ENCODE measurements at regions not wholly inside any gene's neighbourhood (a gene's known extent, or its start where the extent isn't known, plus 50 kb on each side); places are given as distances from the start of the nearest gene placed in this dataset.

DNA sequence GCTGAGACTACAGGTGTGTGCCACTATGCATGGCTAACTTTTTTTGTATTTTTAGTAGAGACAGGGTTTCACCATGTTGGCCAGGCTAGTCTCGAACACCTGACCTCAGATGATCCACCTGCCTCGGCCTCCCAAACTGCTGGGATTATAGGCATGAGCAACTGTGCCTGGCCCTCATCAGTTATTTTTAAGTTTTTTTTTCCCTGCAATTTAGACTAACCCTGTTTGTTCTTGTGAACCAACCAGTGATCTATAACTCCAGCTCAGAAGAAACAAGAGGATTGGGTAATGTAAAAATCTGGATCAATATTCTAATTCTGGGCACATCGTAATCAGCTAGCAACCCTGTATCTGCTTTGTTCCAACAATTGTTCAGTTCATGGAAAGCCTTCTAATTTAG lies 155.7 kb downstream of the NXNL2 start:
- no peak for DNase-seq
- H3K4me3 ChIP-seq (ENCODE audit: low read depth in 2 of 2, low read length in 1 of 2) = no peak overlapping the region
- no peak overlapping the region for H3K27ac ChIP-seq (ENCODE audit: low read depth in 2 of 2, low read length in 1 of 2)
- H3K9me2 ChIP-seq = no peaks in the 10 kb centered on the region
- no peaks in the 10 kb centered on the region for H3K36me3 ChIP-seq (replicated peaks in 1 of 2; ENCODE audit: control insufficient read depth in 1 of 2, insufficient read depth in 2 of 2, low read length in 1 of 2)
- H3K79me2 ChIP-seq (ENCODE audit: insufficient read depth) = no peaks in the 10 kb centered on the region
- H3K27me3 ChIP-seq (ENCODE audit: insufficient read depth) = no peaks in the 10 kb centered on the region
- H4K20me1 ChIP-seq (ENCODE audit: insufficient read depth) = no peaks in the 10 kb centered on the region
- ChIA-PET POLR2A (no interaction called here), CTCF (no interaction called here)
- H2AFZ ChIP-seq (ENCODE audit: low read depth) = no peak overlapping the region
- H3K4me2 ChIP-seq = no peak overlapping the region
- H3F3A ChIP-seq (replicated peaks; ENCODE audit: insufficient read depth) = no peaks in the 10 kb centered on the region
- H3K9ac ChIP-seq = no peak overlapping the region
- H3K4me1 ChIP-seq (ENCODE audit: control insufficient read depth in 1 of 2, insufficient read depth in 2 of 2, low read depth in 1 of 2, low read length in 1 of 2) = no peaks in the 10 kb centered on the region; a peak in 1 of 4 replicates
- WGBS (ENCODE audit: low lambda C conversion rate) = 38% methylated on average over 3 of the region's 3 CpGs
- H3K9me3 ChIP-seq = no peaks in the 10 kb centered on the region; the same call in 1 of the 2 replicates
- TF ChIP-seq RAD21 (IDR thresholded peaks at IDR 0.05; ENCODE audit: low read length) = no peak

DNA sequence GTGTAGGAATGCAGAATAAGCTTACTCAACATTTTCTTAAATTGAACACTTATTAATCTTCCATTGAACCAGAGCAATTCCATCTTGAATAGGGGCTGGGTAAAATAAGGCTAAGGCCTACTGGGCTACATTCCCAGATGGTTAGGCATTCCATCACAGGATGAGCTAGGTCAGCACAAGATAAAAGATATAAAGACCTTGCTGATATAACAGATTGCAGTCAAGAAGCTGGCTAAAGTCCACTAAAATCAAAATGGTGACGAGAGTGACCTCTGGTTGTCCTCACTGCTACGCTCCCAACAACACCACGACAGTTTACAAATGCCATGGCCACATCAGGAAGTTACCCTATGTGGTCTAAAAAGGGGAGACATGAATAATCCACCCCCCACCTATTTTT lies 156.1 kb downstream of the NXNL2 start:
- no peak overlapping the region for H3K9ac ChIP-seq
- DNase-seq = no peak
- H3K79me2 ChIP-seq (ENCODE audit: insufficient read depth) = no peaks in the 10 kb centered on the region
- no peaks in the 10 kb centered on the region for H3F3A ChIP-seq (replicated peaks; ENCODE audit: insufficient read depth)
- H3K27me3 ChIP-seq (ENCODE audit: insufficient read depth) = no peaks in the 10 kb centered on the region
- no peak overlapping the region for H3K27ac ChIP-seq (ENCODE audit: low read depth in 2 of 2, low read length in 1 of 2)
- no peaks in the 10 kb centered on the region; the same call in 1 of the 2 replicates for H3K9me3 ChIP-seq
- TF ChIP-seq SIN3A (IDR thresholded peaks at IDR 0.05; ENCODE audit: borderline replicate concordance, low read depth, low read length) = no peak
- TF ChIP-seq RAD21 (IDR thresholded peaks at IDR 0.05; ENCODE audit: low read length) = no peak
- no peak for TF ChIP-seq TCF12 (IDR thresholded peaks at IDR 0.05)
- TF ChIP-seq, protein P1, sequence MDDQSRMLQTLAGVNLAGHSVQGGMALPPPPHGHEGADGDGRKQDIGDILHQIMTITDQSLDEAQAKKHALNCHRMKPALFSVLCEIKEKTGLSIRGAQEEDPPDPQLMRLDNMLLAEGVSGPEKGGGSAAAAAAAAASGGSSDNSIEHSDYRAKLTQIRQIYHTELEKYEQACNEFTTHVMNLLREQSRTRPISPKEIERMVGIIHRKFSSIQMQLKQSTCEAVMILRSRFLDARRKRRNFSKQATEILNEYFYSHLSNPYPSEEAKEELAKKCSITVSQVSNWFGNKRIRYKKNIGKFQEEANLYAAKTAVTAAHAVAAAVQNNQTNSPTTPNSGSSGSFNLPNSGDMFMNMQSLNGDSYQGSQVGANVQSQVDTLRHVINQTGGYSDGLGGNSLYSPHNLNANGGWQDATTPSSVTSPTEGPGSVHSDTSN (IDR thresholded peaks at IDR 0.05) = no peak
- TF ChIP-seq MXI1 (IDR thresholded peaks at IDR 0.05; ENCODE audit: low read depth, low read length) = no peak
- TF ChIP-seq, protein P2, sequence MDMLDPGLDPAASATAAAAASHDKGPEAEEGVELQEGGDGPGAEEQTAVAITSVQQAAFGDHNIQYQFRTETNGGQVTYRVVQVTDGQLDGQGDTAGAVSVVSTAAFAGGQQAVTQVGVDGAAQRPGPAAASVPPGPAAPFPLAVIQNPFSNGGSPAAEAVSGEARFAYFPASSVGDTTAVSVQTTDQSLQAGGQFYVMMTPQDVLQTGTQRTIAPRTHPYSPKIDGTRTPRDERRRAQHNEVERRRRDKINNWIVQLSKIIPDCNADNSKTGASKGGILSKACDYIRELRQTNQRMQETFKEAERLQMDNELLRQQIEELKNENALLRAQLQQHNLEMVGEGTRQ (IDR thresholded peaks at IDR 0.05; ENCODE audit: borderline replicate concordance, low read depth, low read length) = no peak
- no peak for TF ChIP-seq TAF1 (IDR thresholded peaks at IDR 0.05; ENCODE audit: borderline replicate concordance, low read depth, low read length)
- no peak for TF ChIP-seq ELF1 (IDR thresholded peaks at IDR 0.05)
- no peak for TF ChIP-seq FOSL2 (IDR thresholded peaks at IDR 0.05; ENCODE audit: borderline replicate concordance, low read depth)
- no peak for TF ChIP-seq CHD2 (IDR thresholded peaks at IDR 0.05; ENCODE audit: low read length, partially characterized antibody)
- TF ChIP-seq, protein P3, sequence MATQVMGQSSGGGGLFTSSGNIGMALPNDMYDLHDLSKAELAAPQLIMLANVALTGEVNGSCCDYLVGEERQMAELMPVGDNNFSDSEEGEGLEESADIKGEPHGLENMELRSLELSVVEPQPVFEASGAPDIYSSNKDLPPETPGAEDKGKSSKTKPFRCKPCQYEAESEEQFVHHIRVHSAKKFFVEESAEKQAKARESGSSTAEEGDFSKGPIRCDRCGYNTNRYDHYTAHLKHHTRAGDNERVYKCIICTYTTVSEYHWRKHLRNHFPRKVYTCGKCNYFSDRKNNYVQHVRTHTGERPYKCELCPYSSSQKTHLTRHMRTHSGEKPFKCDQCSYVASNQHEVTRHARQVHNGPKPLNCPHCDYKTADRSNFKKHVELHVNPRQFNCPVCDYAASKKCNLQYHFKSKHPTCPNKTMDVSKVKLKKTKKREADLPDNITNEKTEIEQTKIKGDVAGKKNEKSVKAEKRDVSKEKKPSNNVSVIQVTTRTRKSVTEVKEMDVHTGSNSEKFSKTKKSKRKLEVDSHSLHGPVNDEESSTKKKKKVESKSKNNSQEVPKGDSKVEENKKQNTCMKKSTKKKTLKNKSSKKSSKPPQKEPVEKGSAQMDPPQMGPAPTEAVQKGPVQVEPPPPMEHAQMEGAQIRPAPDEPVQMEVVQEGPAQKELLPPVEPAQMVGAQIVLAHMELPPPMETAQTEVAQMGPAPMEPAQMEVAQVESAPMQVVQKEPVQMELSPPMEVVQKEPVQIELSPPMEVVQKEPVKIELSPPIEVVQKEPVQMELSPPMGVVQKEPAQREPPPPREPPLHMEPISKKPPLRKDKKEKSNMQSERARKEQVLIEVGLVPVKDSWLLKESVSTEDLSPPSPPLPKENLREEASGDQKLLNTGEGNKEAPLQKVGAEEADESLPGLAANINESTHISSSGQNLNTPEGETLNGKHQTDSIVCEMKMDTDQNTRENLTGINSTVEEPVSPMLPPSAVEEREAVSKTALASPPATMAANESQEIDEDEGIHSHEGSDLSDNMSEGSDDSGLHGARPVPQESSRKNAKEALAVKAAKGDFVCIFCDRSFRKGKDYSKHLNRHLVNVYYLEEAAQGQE (IDR thresholded peaks at IDR 0.05; ENCODE audit: low read depth, low read length) = no peak
- no peak for TF ChIP-seq FOXJ3 (CRISPR knock-in tag; IDR thresholded peaks at IDR 0.05)
- no peak for TF ChIP-seq POLR2AphosphoS5 (IDR thresholded peaks at IDR 0.05; ENCODE audit: low read depth, low read length)
- TF ChIP-seq, protein P4, sequence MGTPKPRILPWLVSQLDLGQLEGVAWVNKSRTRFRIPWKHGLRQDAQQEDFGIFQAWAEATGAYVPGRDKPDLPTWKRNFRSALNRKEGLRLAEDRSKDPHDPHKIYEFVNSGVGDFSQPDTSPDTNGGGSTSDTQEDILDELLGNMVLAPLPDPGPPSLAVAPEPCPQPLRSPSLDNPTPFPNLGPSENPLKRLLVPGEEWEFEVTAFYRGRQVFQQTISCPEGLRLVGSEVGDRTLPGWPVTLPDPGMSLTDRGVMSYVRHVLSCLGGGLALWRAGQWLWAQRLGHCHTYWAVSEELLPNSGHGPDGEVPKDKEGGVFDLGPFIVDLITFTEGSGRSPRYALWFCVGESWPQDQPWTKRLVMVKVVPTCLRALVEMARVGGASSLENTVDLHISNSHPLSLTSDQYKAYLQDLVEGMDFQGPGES (IDR thresholded peaks at IDR 0.05; ENCODE audit: low read depth, low read length) = no peak
- TF ChIP-seq, protein P5, sequence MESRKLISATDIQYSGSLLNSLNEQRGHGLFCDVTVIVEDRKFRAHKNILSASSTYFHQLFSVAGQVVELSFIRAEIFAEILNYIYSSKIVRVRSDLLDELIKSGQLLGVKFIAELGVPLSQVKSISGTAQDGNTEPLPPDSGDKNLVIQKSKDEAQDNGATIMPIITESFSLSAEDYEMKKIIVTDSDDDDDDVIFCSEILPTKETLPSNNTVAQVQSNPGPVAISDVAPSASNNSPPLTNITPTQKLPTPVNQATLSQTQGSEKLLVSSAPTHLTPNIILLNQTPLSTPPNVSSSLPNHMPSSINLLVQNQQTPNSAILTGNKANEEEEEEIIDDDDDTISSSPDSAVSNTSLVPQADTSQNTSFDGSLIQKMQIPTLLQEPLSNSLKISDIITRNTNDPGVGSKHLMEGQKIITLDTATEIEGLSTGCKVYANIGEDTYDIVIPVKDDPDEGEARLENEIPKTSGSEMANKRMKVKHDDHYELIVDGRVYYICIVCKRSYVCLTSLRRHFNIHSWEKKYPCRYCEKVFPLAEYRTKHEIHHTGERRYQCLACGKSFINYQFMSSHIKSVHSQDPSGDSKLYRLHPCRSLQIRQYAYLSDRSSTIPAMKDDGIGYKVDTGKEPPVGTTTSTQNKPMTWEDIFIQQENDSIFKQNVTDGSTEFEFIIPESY (IDR thresholded peaks at IDR 0.05; ENCODE audit: borderline replicate concordance, low read depth) = no peak
- H4K20me1 ChIP-seq (ENCODE audit: insufficient read depth) = no peaks in the 10 kb centered on the region
- ChIA-PET POLR2A (no interaction called here), CTCF (no interaction called here)
- no peak overlapping the region for H3K4me3 ChIP-seq (ENCODE audit: low read depth in 2 of 2, low read length in 1 of 2)
- no peak overlapping the region for H2AFZ ChIP-seq (ENCODE audit: low read depth)
- no peak overlapping the region for H3K4me2 ChIP-seq
- 60% methylated on average over 3 of the region's 3 CpGs for WGBS (ENCODE audit: low lambda C conversion rate)
- no peaks in the 10 kb centered on the region; a peak in 1 of 4 replicates for H3K4me1 ChIP-seq (ENCODE audit: control insufficient read depth in 1 of 2, insufficient read depth in 2 of 2, low read depth in 1 of 2, low read length in 1 of 2)
- H3K9me2 ChIP-seq = no peaks in the 10 kb centered on the region
- no peaks in the 10 kb centered on the region for H3K36me3 ChIP-seq (replicated peaks in 1 of 2; ENCODE audit: control insufficient read depth in 1 of 2, insufficient read depth in 2 of 2, low read length in 1 of 2)
